Esophagus muscularis mucosa (tissue), 3 donors: ENCODE measurements at regions not wholly inside any gene's neighbourhood (a gene's known extent, or its start where the extent isn't known, plus 50 kb on each side); places are given as distances from the start of the nearest gene placed in this dataset.

Source experiments
- CTCF ChIP-seq, 3 experiments: fragments of 200-600 bp in 2 of 3; fragments of 450-650 bp in 1 of 3; sonication (generic) in 2 of 3; IDR thresholded peaks; one replicate each; pipeline ENCODE4 v1.5.1; 2017 to 2019; ENCODE audit warnings: antibody characterized with exemption in 3 of 3, mild to moderate bottlenecking in 2 of 3, moderate library complexity in 1 of 3
- POLR2A ChIP-seq: fragments of 450-650 bp; IDR thresholded peaks from one replicate; pipeline ENCODE4 v1.6.1; 2017; ENCODE audit warnings: antibody characterized with exemption, moderate library complexity, mild to moderate bottlenecking, low read depth
- POLR2AphosphoS5 ChIP-seq, 2 donors: sonication (generic); formaldehyde crosslinking; IDR thresholded peaks; one replicate each; pipeline ENCODE4 v1.6.1; 2017; ENCODE audit warnings: antibody characterized with exemption in 2 of 2

GRCh38 chr7:145511004-145511403 lies 605.6 kb upstream of the CNTNAP2 start:
- TF ChIP-seq POLR2AphosphoS5 (IDR thresholded peaks at IDR 0.05) (no peak), CTCF (IDR thresholded peaks at IDR 0.05) (no peak), POLR2A (no peak)
